ENCODE measurements at regions not wholly inside any gene's neighbourhood (a gene's known extent, or its start where the extent isn't known, plus 50 kb on each side); places are given as distances from the start of the nearest gene placed in this dataset.

DNA sequence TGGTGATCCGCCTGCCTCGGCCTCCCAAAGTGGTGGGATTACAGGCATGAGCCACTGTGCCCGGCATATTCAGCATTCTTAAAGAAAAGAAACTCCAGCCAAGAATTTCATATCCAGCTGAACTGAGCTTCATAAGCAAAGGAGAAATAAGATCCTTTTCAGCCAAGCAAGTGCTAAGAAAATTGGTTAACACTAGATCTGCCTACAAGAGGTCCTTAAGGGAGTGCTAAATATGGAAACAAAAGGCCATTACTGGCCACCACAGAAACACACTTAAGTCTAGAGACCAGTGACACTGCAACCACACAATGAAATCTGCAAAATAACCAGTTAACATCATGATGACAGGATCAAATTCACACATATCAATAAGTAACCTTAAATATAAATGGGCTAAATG, 331.5 kb downstream of the MAN2A1 start:
- no peak for TF ChIP-seq EP300 (IDR thresholded peaks at IDR 0.05)
- TF ChIP-seq, protein P1, sequence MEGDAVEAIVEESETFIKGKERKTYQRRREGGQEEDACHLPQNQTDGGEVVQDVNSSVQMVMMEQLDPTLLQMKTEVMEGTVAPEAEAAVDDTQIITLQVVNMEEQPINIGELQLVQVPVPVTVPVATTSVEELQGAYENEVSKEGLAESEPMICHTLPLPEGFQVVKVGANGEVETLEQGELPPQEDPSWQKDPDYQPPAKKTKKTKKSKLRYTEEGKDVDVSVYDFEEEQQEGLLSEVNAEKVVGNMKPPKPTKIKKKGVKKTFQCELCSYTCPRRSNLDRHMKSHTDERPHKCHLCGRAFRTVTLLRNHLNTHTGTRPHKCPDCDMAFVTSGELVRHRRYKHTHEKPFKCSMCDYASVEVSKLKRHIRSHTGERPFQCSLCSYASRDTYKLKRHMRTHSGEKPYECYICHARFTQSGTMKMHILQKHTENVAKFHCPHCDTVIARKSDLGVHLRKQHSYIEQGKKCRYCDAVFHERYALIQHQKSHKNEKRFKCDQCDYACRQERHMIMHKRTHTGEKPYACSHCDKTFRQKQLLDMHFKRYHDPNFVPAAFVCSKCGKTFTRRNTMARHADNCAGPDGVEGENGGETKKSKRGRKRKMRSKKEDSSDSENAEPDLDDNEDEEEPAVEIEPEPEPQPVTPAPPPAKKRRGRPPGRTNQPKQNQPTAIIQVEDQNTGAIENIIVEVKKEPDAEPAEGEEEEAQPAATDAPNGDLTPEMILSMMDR (IDR thresholded peaks at IDR 0.05), result no peak
- TF ChIP-seq POLR2AphosphoS5 (IDR thresholded peaks at IDR 0.05), result no peak
- TF ChIP-seq POLR2A (IDR thresholded peaks at IDR 0.05), result no peak
